ENCODE measurements at regions not wholly inside any gene's neighbourhood (a gene's known extent, or its start where the extent isn't known, plus 50 kb on each side); places are given as distances from the start of the nearest gene placed in this dataset.

DNA sequence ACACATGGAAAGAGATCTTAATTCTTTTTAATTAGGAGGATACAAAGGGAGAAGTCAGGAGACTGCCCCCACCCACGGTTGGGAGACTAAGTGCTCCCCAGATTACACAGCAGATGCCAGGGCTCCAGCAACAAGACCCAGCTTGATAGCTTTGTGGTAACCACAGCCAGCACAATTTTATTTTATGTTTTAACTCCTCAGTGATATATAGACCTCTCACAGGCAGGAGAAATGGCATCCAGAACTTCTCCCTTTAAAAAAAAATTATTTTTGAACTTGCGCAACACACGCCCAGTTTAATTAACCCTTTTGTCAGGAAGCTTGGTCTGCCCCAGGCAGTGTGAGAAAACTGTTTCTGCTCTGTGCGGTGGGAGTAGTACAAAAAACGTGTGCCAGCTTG is 62.6 kb upstream of the ACOT11 start:
- H3K9me3 ChIP-seq (ENCODE audit: control insufficient read depth, insufficient read depth, low read depth, low read length): no peaks in the 10 kb centered on the region
- no peak for TF ChIP-seq ZNF2 (tag by site-specific recombination; IDR thresholded peaks at IDR 0.05)
- no peak for TF ChIP-seq ZNF433 (tag by site-specific recombination; IDR thresholded peaks at IDR 0.05; ENCODE audit: low read depth)
- TF ChIP-seq ZNF239 (tag by site-specific recombination; IDR thresholded peaks at IDR 0.05): no peak
- TF ChIP-seq ZNF473 (tag by site-specific recombination; IDR thresholded peaks at IDR 0.05): no peak
- TF ChIP-seq ZNF664 (tag by site-specific recombination; IDR thresholded peaks at IDR 0.05): no peak
- TF ChIP-seq ZNF292 (tag by site-specific recombination; IDR thresholded peaks at IDR 0.05; ENCODE audit: borderline replicate concordance, low read depth): no peak
- no peak for TF ChIP-seq ZNF707 (tag by site-specific recombination; IDR thresholded peaks at IDR 0.05)
- TF ChIP-seq KLF10 (tag by site-specific recombination; IDR thresholded peaks at IDR 0.05): no peak
- TF ChIP-seq ZIC2 (tag by site-specific recombination; IDR thresholded peaks at IDR 0.05): no peak
- no peak for TF ChIP-seq BCL11A (tag by site-specific recombination; IDR thresholded peaks at IDR 0.05; ENCODE audit: low read depth)
- no peak for TF ChIP-seq ZNF785 (tag by site-specific recombination; IDR thresholded peaks at IDR 0.05)
- TF ChIP-seq, protein P1, sequence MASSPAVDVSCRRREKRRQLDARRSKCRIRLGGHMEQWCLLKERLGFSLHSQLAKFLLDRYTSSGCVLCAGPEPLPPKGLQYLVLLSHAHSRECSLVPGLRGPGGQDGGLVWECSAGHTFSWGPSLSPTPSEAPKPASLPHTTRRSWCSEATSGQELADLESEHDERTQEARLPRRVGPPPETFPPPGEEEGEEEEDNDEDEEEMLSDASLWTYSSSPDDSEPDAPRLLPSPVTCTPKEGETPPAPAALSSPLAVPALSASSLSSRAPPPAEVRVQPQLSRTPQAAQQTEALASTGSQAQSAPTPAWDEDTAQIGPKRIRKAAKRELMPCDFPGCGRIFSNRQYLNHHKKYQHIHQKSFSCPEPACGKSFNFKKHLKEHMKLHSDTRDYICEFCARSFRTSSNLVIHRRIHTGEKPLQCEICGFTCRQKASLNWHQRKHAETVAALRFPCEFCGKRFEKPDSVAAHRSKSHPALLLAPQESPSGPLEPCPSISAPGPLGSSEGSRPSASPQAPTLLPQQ (tag by site-specific recombination; IDR thresholded peaks at IDR 0.05): 0 out of 2 replicates have a peak, but pooled peaks have one; percentile 19
- TF ChIP-seq, protein P2, sequence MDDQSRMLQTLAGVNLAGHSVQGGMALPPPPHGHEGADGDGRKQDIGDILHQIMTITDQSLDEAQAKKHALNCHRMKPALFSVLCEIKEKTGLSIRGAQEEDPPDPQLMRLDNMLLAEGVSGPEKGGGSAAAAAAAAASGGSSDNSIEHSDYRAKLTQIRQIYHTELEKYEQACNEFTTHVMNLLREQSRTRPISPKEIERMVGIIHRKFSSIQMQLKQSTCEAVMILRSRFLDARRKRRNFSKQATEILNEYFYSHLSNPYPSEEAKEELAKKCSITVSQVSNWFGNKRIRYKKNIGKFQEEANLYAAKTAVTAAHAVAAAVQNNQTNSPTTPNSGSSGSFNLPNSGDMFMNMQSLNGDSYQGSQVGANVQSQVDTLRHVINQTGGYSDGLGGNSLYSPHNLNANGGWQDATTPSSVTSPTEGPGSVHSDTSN (CRISPR knock-in tag; IDR thresholded peaks at IDR 0.05): no peak
- no peak for TF ChIP-seq ZNF391 (tag by site-specific recombination; IDR thresholded peaks at IDR 0.05; ENCODE audit: borderline replicate concordance, low read depth)
- peak; percentile 38; the same call in 1 of the 2 replicates for TF ChIP-seq ZBTB20 (tag by site-specific recombination; IDR thresholded peaks at IDR 0.05)
- TF ChIP-seq ZNF544 (tag by site-specific recombination; IDR thresholded peaks at IDR 0.05): no peak
- TF ChIP-seq TRIM28 (IDR thresholded peaks at IDR 0.05; ENCODE audit: borderline replicate concordance, low read length): no peak
- no peak overlapping the region for H3K4me3 ChIP-seq (ENCODE audit: low read depth, low read length)
- H3K4me1 ChIP-seq (ENCODE audit: control insufficient read depth, insufficient read depth, low read length): peaks cover 4% of the 10 kb centered on the region
- no peaks in the 10 kb centered on the region for H3K36me3 ChIP-seq (ENCODE audit: control insufficient read depth in 2 of 2, insufficient read depth in 1 of 2, low read length in 2 of 2)
- POLR2A ChIA-PET: no interaction called here
- CTCF ChIA-PET: no interaction called here
- no peak overlapping the region for H3K27ac ChIP-seq (ENCODE audit: extremely low read depth, low read depth, low read length)

- POLR2A ChIA-PET: interaction anchor here (0.6 kb wide), 1 partner anchor 26 kb away, joined by 8 read pairs; no protein-coding TSS in a partner anchor
- no peaks in the 10 kb centered on the region for H3K36me3 ChIP-seq (ENCODE audit: control insufficient read depth in 2 of 2, insufficient read depth in 1 of 2, low read length in 2 of 2)
- H3K4me3 ChIP-seq (ENCODE audit: low read depth, low read length): no peak overlapping the region
- H3K4me1 ChIP-seq (ENCODE audit: control insufficient read depth, insufficient read depth, low read length): peaks cover 4% of the 10 kb centered on the region
- no peak overlapping the region for H3K27ac ChIP-seq (ENCODE audit: extremely low read depth, low read depth, low read length)
- H3K9me3 ChIP-seq (ENCODE audit: control insufficient read depth, insufficient read depth, low read depth, low read length): no peaks in the 10 kb centered on the region
- TF ChIP-seq ZFP37 (tag by site-specific recombination; IDR thresholded peaks at IDR 0.05) (no peak), ZFHX2 (tag by site-specific recombination; conservative IDR thresholded peaks at IDR 0.05) (0 out of 2 replicates have a peak, but pooled peaks have one; percentile 7)
- CTCF ChIA-PET: interaction anchor here (0.6 to 1.1 kb wide), 3 partner anchors 16 to 360 kb away, joined by 3 read pairs; no protein-coding TSS in a partner anchor
Measured at GRCh38 chr1:54483875-54484437, 64.1 kb upstream of the ACOT11 start.

DNA sequence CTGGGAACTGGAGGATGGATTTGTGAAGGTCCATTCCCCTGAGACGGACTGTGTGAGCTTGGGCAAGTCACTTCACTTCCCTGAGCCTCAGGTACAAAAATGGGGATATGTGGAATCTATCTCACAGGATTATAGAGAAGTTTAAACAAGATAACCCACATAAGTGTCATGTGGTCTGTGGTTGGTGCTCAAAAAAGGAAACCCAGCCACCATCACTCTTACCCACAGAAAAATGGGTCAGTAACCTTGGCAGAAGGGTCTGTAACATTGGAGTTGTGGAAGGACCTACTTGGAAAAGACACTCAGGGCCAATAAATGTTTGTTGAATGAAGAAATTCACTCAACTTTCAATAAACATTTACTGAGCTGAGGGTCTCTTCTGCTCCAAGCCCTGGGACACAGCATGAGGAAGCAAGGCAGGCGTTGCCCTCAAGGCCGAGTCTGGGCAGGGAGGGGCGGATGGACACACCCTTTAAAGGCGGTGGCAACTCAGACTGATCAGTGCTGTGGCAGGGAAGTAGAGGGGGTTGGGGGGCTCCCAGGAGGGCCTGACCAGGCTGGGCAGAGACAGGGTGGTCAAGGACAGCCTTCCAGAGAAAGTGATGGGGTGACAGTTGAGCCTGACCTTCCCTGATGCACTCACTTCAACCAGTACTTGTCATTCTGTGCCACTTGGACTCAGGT is 66.7 kb upstream of the ACOT11 start:
- Histone ChIP-seq H3K4me1 (ENCODE audit: control insufficient read depth, insufficient read depth, low read length) (no peaks in the 10 kb centered on the region), H3K36me3 (ENCODE audit: control insufficient read depth in 2 of 2, insufficient read depth in 1 of 2, low read length in 2 of 2) (no peaks in the 10 kb centered on the region), H3K9me3 (ENCODE audit: control insufficient read depth, insufficient read depth, low read depth, low read length) (no peaks in the 10 kb centered on the region), H3K27ac (ENCODE audit: extremely low read depth, low read depth, low read length) (no peak overlapping the region), H3K4me3 (ENCODE audit: low read depth, low read length) (no peak overlapping the region)
- CTCF ChIA-PET: interaction anchor here (0.7 kb wide), 2 partner anchors 8 to 342 kb away, joined by 3 read pairs; no protein-coding TSS in a partner anchor
- POLR2A ChIA-PET: no interaction called here
- TF ChIP-seq KLF8 (tag by site-specific recombination; IDR thresholded peaks at IDR 0.05) (no peak), KLF1 (tag by site-specific recombination; IDR thresholded peaks at IDR 0.05) (peak; percentile 64), ZNF146 (tag by site-specific recombination; IDR thresholded peaks at IDR 0.05) (no peak), KLF17 (tag by site-specific recombination; IDR thresholded peaks at IDR 0.05) (0 out of 2 replicates have a peak, but pooled peaks have one; percentile 23), ZNF10 (tag by site-specific recombination; IDR thresholded peaks at IDR 0.05) (no peak)

All from HEK293 (cell line).